SH-SY5Y (cell line): ENCODE measurements at regions not wholly inside any gene's neighbourhood (a gene's known extent, or its start where the extent isn't known, plus 50 kb on each side); places are given as distances from the start of the nearest gene placed in this dataset.

Source experiments
- GATA2 ChIP-seq: IDR thresholded peaks from 2 replicates; pipeline ENCODE4 v1.6.1; 2011; ENCODE audit warnings: mild to moderate bottlenecking, low read depth, low read length
- GATA3 ChIP-seq: IDR thresholded peaks from 2 replicates; pipeline ENCODE4 v1.6.1; 2011; ENCODE audit warnings: low read depth, mild to moderate bottlenecking, low read length, moderate library complexity

DNA sequence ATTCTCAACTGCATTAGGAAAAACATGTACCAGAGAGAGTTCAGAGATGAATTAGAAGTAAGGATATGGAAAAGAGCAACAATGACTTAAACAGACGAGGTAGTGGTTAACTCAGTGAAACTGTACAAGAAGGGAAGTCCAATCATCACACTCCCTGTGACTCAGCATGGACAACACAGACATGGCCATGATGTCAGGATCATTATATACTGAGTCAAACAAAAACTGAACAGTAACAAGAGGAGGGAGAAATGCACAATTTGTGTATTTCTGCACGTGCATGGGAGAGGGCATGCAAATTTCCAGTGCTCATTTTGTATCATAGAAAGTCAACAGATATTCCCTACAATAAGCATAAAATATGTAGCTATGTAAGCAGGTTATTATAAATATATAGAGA is 1037.8 kb downstream of the BCL11B start:
- TF ChIP-seq GATA3 (no peak), GATA2 (no peak)

- TF ChIP-seq GATA2 (no peak), GATA3 (no peak)
Measured at GRCh38 chr14:98236314-98236713, 1035.7 kb downstream of the BCL11B start.

DNA sequence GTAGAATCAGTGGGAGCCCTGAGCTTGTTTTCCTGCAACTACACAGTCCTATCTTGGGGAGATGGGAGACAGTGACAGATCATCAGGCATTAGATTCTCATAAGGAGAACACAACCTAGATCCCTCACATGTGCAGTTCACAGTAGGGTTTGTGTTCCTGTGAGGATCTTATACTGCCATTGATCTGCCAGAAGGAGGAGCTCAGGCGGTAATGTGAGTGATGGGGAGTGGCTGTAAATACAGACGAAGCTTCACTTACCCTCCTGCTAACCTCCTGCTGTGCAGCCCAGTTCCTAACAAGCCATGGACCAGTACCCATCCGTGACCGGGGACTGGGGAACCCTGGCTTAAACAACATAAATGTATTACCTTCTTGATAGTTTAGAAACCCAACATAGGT is 1034.1 kb downstream of the BCL11B start:
- TF ChIP-seq GATA2, result no peak
- TF ChIP-seq GATA3, result no peak

DNA sequence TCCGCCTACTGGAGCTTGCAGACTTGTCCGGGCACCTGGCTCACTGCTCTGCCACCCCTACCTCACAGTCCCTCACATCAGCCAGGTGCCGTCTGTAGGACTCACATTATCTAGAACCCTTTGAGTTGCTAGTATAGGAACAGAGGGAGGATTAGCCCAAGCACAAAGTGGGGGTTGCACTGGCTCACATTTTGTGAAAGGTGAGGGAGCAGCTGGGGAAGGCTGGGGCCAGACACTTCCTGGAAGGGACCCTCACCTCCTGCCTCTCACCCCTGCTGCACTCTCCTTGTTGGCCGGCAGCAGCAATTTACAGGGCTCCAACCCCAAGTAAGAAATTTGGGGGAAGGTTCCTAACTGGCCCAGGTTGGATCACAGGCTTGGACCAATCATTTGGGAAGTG is 1031.6 kb downstream of the BCL11B start:
- TF ChIP-seq GATA3, result no peak
- no peak for TF ChIP-seq GATA2

- TF ChIP-seq GATA2 (no peak), GATA3 (no peak)
Measured at GRCh38 chr14:98242903-98243302, 1029.1 kb downstream of the BCL11B start.

GRCh38 chr14:98243332-98243731 is 1028.7 kb downstream of the BCL11B start:
- no peak for TF ChIP-seq GATA2
- no peak for TF ChIP-seq GATA3

GRCh38 chr14:98244162-98244948 is 1027.6 kb downstream of the BCL11B start:
- no peak for TF ChIP-seq GATA2
- no peak for TF ChIP-seq GATA3

GRCh38 chr14:98244966-98245569 is 1026.9 kb downstream of the BCL11B start:
- TF ChIP-seq GATA2 (no peak), GATA3 (no peak)

DNA sequence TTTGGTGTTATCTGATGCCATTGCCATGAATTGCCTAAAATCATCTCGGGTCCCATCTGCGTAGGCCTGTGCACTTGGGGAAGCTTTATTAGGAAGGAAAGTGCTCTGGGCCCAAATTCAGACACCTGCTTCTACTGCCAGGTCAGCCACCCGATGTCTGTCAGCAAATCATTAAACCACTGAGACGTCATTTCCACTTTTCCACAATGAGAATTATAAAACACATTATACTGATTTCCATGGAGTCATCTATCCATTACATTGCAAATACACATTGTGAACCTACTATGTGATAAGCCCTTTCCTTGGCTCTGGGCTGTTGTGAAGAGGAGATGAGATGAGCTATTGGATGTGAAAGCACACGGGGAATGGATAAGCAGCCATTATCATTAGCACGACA is 1022.9 kb downstream of the BCL11B start:
- TF ChIP-seq GATA2 (no peak), GATA3 (no peak)

DNA sequence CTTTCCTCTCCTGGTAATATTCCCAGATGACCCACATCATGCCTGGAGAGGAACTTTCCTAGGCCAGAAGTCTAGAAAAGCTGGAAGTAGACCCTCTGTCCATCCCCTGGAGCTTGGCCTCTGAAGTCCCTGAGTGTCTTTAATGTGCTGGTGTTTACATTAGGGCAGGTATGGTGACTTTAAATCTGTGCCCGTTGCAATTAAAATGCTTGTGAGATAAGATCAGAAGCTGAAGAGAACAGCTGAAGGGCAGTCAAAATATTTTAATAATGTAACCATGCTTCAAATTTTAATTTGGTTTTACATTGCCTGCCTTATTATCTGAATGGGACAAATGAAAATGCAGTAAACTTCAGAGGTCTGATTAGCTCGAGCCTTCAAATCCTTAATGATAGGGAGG is 1022.5 kb downstream of the BCL11B start:
- TF ChIP-seq GATA3 (no peak), GATA2 (no peak)

DNA sequence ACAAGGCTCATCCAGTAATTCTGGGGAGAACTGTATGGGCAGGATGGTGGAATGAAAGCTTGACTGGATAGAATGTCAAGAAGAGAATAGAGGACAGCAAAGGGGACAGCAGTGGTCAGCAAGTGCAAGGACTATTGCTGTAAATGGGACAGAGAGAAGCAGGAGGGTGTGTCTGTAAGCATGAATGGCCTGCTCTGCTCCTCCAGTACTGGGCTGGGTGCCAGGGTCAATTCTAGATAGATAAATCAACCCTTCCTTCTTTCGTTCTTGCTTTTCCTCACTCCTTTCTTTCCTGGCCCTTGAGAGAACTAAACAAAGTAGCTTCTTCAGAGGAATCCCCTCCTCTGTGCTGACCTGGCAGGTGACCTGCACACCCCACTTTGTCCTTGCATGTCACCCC is 1019.2 kb downstream of the BCL11B start:
- TF ChIP-seq GATA2 (no peak), GATA3 (no peak)

GRCh38 chr14:98259881-98260280 is 1012.1 kb downstream of the BCL11B start:
- TF ChIP-seq GATA3, result no peak
- no peak for TF ChIP-seq GATA2

- TF ChIP-seq GATA3, result no peak
- no peak for TF ChIP-seq GATA2
Measured at GRCh38 chr14:98262566-98262965, 1009.4 kb downstream of the BCL11B start.

DNA sequence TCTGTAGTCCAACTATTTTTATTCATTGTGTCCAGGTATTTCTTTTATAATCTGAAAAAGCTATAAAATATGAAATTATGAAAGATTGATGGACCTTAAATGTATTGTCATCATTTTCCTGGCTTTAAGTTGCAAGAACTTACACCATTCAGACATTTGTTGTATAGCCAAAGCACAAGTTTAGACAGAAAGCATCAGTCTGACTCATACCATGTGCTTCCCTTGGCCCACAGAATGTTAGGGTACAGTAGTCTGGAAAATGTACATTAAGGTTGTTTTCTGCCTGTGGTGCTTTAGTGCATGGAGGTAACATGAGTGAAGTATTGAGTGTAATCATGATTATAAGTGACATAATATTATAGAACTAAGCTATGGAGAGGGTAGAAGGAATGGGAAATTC is 1002.5 kb downstream of the BCL11B start:
- TF ChIP-seq GATA2 (no peak), GATA3 (no peak)

DNA sequence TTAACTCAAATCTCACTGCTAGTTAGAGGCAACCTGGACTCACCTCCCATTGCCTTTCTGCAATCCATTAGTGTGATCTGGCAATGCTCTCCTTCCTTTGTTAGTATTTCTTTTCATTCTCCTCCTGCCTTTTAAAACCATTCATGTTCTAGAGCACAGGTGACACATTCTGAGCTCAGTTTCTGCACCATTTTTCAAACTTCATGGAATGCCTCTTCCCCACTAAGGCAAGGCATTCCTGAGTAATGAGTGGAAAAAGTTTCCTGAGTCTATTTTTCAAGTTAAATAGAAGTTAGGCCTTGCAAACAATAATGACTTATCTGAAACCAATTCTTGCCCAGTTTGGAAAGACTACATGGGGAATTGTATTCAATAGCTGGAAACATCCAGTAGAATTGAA is 1001.8 kb downstream of the BCL11B start:
- no peak for TF ChIP-seq GATA2
- no peak for TF ChIP-seq GATA3
